GM23338 (cell line): ENCODE measurements at regions not wholly inside any gene's neighbourhood (a gene's known extent, or its start where the extent isn't known, plus 50 kb on each side); places are given as distances from the start of the nearest gene placed in this dataset.

Source experiments
- ATAC-seq: fragments of 200-7000 bp; cut with Tn5 transposase; 3 replicates; pipeline ENCODE4 v1.9.1; 2020
- DNase-seq: peaks from one replicate; pipeline ENCODE4 v3.0.0-alpha.2; 2015; ENCODE audit warnings: low spot score
- H2AFZ ChIP-seq: fragments of 200-600 bp; sonication (generic); 2 replicates; pipeline ENCODE4 v1.8.0; 2016; ENCODE audit warnings: antibody characterized with exemption, mild to moderate bottlenecking, moderate library complexity
- H3F3A ChIP-seq: fragments of 200-600 bp; sonication (generic); replicated peaks from 2 replicates; pipeline ENCODE4 v1.8.0; 2017; ENCODE audit warnings: antibody characterized with exemption, mixed run types, low read depth
- H3K27ac ChIP-seq: fragments of 200-600 bp; sonication (generic); 2 replicates; pipeline ENCODE4 v1.6.1; 2016; ENCODE audit warnings: low read depth
- H3K27me3 ChIP-seq: fragments of 200-600 bp; sonication (generic); 2 replicates; pipeline ENCODE4 v1.8.0; 2016; ENCODE audit warnings: mild to moderate bottlenecking, mixed run types, moderate library complexity; ENCODE audit not compliant: insufficient read depth
- H3K36me3 ChIP-seq: fragments of 200-600 bp; sonication (generic); 2 replicates; pipeline ENCODE4 v1.8.0; 2016; ENCODE audit warnings: mild to moderate bottlenecking; ENCODE audit not compliant: insufficient read depth
- H3K4me1 ChIP-seq: fragments of 200-600 bp; sonication (generic); 2 replicates; pipeline ENCODE4 v1.8.0; 2016; ENCODE audit warnings: mild to moderate bottlenecking, moderate library complexity; ENCODE audit not compliant: insufficient read depth
- H3K4me2 ChIP-seq: fragments of 200-600 bp; sonication (generic); 2 replicates; pipeline ENCODE4 v1.7.1; 2017; ENCODE audit warnings: mixed run types
- H3K4me3 ChIP-seq: fragments of 200-600 bp; sonication (generic); 2 replicates; pipeline ENCODE4 v1.6.1; 2016; ENCODE audit warnings: mixed run types
- H3K79me2 ChIP-seq: fragments of 200-600 bp; sonication (generic); replicated peaks from 2 replicates; pipeline ENCODE4 v1.8.0; 2017; ENCODE audit warnings: mild to moderate bottlenecking; ENCODE audit not compliant: insufficient read depth
- H3K9me2 ChIP-seq: fragments of 200-600 bp; sonication (generic); 2 replicates; pipeline ENCODE4 v1.8.0; 2017; ENCODE audit not compliant: insufficient read depth
- H4K20me1 ChIP-seq: fragments of 200-600 bp; sonication (generic); replicated peaks from 2 replicates; pipeline ENCODE4 v1.8.0; 2017; ENCODE audit warnings: mild to moderate bottlenecking; ENCODE audit not compliant: insufficient read depth
- H3K27ac Mint-ChIP-seq: 2 replicates; pipeline ENCODE4 v1.8.0; 2020; ENCODE audit warnings: inconsistent platforms, mild to moderate bottlenecking, moderate library complexity, mixed read lengths
- H3K27me3 Mint-ChIP-seq: 3 replicates; pipeline ENCODE4 v1.8.0; 2022; ENCODE audit warnings: low read depth, mild to moderate bottlenecking, moderate library complexity, mixed read lengths, inconsistent platforms; ENCODE audit not compliant: insufficient read depth, poor library complexity
- H3K36me3 Mint-ChIP-seq: 3 replicates; pipeline ENCODE4 v1.8.0; 2021; ENCODE audit warnings: low read depth, mild to moderate bottlenecking, inconsistent platforms, moderate library complexity, mixed read lengths
- H3K4me1 Mint-ChIP-seq: 3 replicates; pipeline ENCODE4 v1.8.0; 2020; ENCODE audit warnings: mild to moderate bottlenecking, inconsistent platforms, mixed read lengths
- H3K4me3 Mint-ChIP-seq: 3 replicates; pipeline ENCODE4 v1.8.0; 2021; ENCODE audit warnings: moderate library complexity, mild to moderate bottlenecking, inconsistent platforms, mixed read lengths
- H3K9me3 Mint-ChIP-seq: 3 replicates; pipeline ENCODE4 v1.8.0; 2020; ENCODE audit warnings: moderate library complexity, mild to moderate bottlenecking, inconsistent platforms, mixed read lengths
- CTCF ChIP-seq, 2 experiments: fragments of 200-600 bp in 1 of 2; sonication (generic) in 1 of 2; conservative IDR thresholded peaks; 2 replicates each; pipeline versions ENCODE4 v1.5.1 to v1.6.1; 2016 to 2017; ENCODE audit warnings: antibody characterized with exemption in 2 of 2, low read depth in 2 of 2, mild to moderate bottlenecking in 2 of 2, moderate library complexity in 1 of 2
- ETS1 ChIP-seq: IDR thresholded peaks from 2 replicates; pipeline ENCODE4 v1.6.1; 2016; ENCODE audit warnings: antibody characterized with exemption
- EZH2phosphoT487 ChIP-seq: fragments of 200-600 bp; sonication (generic); IDR thresholded peaks from one replicate; pipeline ENCODE4 v1.8.1; 2018; ENCODE audit warnings: antibody characterized with exemption; ENCODE audit not compliant: unreplicated experiment
- NANOG ChIP-seq: IDR thresholded peaks from 2 replicates; pipeline ENCODE4 v1.6.1; 2016; ENCODE audit warnings: antibody characterized with exemption, borderline replicate concordance
- POLR2AphosphoS5 ChIP-seq: IDR thresholded peaks from 2 replicates; pipeline ENCODE4 v1.6.1; 2016; ENCODE audit warnings: antibody characterized with exemption, low read depth
- STAT1 ChIP-seq: IDR thresholded peaks from one replicate; pipeline ENCODE4 v1.6.1; 2016; ENCODE audit warnings: antibody characterized with exemption; ENCODE audit not compliant: unreplicated experiment
- ZNF114 ChIP-seq: fragments of 250-450 bp; sonication (Bioruptor Pico); IDR thresholded peaks from 2 replicates; pipeline ENCODE4 v1.5.0; 2020; ENCODE audit warnings: mild to moderate bottlenecking, moderate library complexity
- ZNF462 ChIP-seq: fragments of 250-450 bp; sonication (Bioruptor Pico); IDR thresholded peaks from 2 replicates; pipeline ENCODE4 v1.5.0; 2020; ENCODE audit warnings: mild to moderate bottlenecking, moderate library complexity
- TF ChIP-seq, protein P1 (sequence below): IDR thresholded peaks from one replicate; pipeline ENCODE4 v1.6.1; 2018; ENCODE audit warnings: antibody characterized with exemption; ENCODE audit not compliant: unreplicated experiment

- TF ChIP-seq, protein P1, sequence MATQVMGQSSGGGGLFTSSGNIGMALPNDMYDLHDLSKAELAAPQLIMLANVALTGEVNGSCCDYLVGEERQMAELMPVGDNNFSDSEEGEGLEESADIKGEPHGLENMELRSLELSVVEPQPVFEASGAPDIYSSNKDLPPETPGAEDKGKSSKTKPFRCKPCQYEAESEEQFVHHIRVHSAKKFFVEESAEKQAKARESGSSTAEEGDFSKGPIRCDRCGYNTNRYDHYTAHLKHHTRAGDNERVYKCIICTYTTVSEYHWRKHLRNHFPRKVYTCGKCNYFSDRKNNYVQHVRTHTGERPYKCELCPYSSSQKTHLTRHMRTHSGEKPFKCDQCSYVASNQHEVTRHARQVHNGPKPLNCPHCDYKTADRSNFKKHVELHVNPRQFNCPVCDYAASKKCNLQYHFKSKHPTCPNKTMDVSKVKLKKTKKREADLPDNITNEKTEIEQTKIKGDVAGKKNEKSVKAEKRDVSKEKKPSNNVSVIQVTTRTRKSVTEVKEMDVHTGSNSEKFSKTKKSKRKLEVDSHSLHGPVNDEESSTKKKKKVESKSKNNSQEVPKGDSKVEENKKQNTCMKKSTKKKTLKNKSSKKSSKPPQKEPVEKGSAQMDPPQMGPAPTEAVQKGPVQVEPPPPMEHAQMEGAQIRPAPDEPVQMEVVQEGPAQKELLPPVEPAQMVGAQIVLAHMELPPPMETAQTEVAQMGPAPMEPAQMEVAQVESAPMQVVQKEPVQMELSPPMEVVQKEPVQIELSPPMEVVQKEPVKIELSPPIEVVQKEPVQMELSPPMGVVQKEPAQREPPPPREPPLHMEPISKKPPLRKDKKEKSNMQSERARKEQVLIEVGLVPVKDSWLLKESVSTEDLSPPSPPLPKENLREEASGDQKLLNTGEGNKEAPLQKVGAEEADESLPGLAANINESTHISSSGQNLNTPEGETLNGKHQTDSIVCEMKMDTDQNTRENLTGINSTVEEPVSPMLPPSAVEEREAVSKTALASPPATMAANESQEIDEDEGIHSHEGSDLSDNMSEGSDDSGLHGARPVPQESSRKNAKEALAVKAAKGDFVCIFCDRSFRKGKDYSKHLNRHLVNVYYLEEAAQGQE: no peak
- no peak for TF ChIP-seq STAT1
- TF ChIP-seq CTCF (conservative IDR thresholded peaks at IDR 0.05; ENCODE audit: low read depth in 2 of 2): no peak
- no peak for TF ChIP-seq ZNF114 (CRISPR knock-in tag)
Measured at GRCh38 chr15:97563516-97563915, 397.0 kb upstream of the ARRDC4 start (continued).

DNA sequence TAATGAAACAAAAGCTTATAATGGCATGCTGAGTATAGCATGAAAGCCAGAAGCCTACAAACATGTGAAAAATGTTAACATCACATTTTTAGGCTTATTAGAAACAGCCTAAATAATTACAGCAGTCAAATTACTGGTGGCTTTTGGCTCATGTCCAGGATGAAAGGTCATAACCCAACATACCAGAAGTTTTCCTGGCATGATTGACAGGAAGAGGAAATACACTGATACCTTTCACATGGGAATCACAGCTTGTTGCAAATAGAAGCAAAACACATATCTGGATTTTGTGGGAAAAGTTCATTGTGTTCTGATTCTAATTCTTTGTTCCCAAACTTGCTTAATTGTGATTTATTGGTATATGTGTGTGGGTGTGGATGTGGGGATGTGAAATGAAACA is 393.5 kb upstream of the ARRDC4 start:
- no peak for ATAC-seq
- Histone ChIP-seq H3K4me3 (no peak overlapping the region), H3K9me2 (0 out of 2 replicates have a peak, but pooled peaks cover 3% of the 10 kb centered on the region)
- TF ChIP-seq EZH2phosphoT487: no peak
- no peak for TF ChIP-seq STAT1
- TF ChIP-seq POLR2AphosphoS5: no peak
- no peak for TF ChIP-seq ETS1
- TF ChIP-seq NANOG: no peak
- no peak for TF ChIP-seq ZNF114 (CRISPR knock-in tag)
- TF ChIP-seq, protein P1: no peak
- no peak for TF ChIP-seq ZNF462 (CRISPR knock-in tag)

More for the DNA sequence above, 393.5 kb upstream of the ARRDC4 start:
- Histone ChIP-seq H3F3A (no peaks in the 10 kb centered on the region), H3K4me2 (no peak overlapping the region), H3K4me1 (no peaks in the 10 kb centered on the region), H3K27me3 (no peaks in the 10 kb centered on the region), H2AFZ (no peak overlapping the region), H3K79me2 (no peaks in the 10 kb centered on the region), H4K20me1 (no peaks in the 10 kb centered on the region), H3K27ac (no peak overlapping the region), H3K36me3 (no peaks in the 10 kb centered on the region)
- no peak overlapping the region for H3K4me3 Mint-ChIP-seq
- peaks cover 12% of the 10 kb centered on the region for H3K9me3 Mint-ChIP-seq
- H3K27me3 Mint-ChIP-seq: peaks cover 2% of the 10 kb centered on the region
- DNase-seq: no peak
- no peak overlapping the region for H3K27ac Mint-ChIP-seq
- H3K4me1 Mint-ChIP-seq: no peaks in the 10 kb centered on the region
- H3K36me3 Mint-ChIP-seq: no peaks in the 10 kb centered on the region
